Activated T-cell treated with anti-CD3 and anti-CD28 coated beads, Interleukin-2, amount 50 U/mL, for 24 hours (primary cell): ENCODE measurements at regions not wholly inside any gene's neighbourhood (a gene's known extent, or its start where the extent isn't known, plus 50 kb on each side); places are given as distances from the start of the nearest gene placed in this dataset.

ENCODE experiments used
- DNase-seq: peaks from one replicate; pipeline ENCODE4 v3.0.0-alpha.2; 2020
- H3K27ac Mint-ChIP-seq: 2 replicates; pipeline ENCODE4 v1.8.0; 2020; ENCODE audit warnings: mild to moderate bottlenecking, mixed read lengths
- H3K27me3 Mint-ChIP-seq: 2 replicates; pipeline ENCODE4 v1.8.0; 2020; ENCODE audit warnings: mixed read lengths
- H3K36me3 Mint-ChIP-seq: 2 replicates; pipeline ENCODE4 v1.8.0; 2020; ENCODE audit warnings: low read depth, mixed read lengths
- H3K4me1 Mint-ChIP-seq: 2 replicates; pipeline ENCODE4 v1.8.0; 2020; ENCODE audit warnings: low read depth, mixed read lengths
- H3K4me3 Mint-ChIP-seq: 2 replicates; pipeline ENCODE4 v1.8.0; 2020; ENCODE audit warnings: mild to moderate bottlenecking, moderate library complexity, mixed read lengths
- H3K9me3 Mint-ChIP-seq: 2 replicates; pipeline ENCODE4 v1.8.0; 2020; ENCODE audit warnings: mixed read lengths

GRCh38 chr13:50700664-50701305, 142.7 kb downstream of the DLEU7 start:
- Mint-ChIP-seq H3K27me3 (no peaks in the 10 kb centered on the region), H3K4me1 (no peaks in the 10 kb centered on the region), H3K36me3 (no peaks in the 10 kb centered on the region)

GRCh38 chr13:50701469-50701868, 142.0 kb downstream of the DLEU7 start:
- no peaks in the 10 kb centered on the region for H3K27me3 Mint-ChIP-seq

More at GRCh38 chr13:50700664-50701305, 142.7 kb downstream of the DLEU7 start:
- Mint-ChIP-seq H3K9me3 (no peaks in the 10 kb centered on the region), H3K4me3 (no peak overlapping the region), H3K27ac (no peak overlapping the region)
- DNase-seq, result no peak

GRCh38 chr13:50706505-50706904, 137.0 kb downstream of the DLEU7 start:
- H3K27me3 Mint-ChIP-seq, result no peaks in the 10 kb centered on the region
- H3K27ac Mint-ChIP-seq, result no peak overlapping the region
- DNase-seq, result no peak
- H3K36me3 Mint-ChIP-seq, result no peaks in the 10 kb centered on the region
- no peaks in the 10 kb centered on the region for H3K4me1 Mint-ChIP-seq
- no peaks in the 10 kb centered on the region for H3K9me3 Mint-ChIP-seq
- H3K4me3 Mint-ChIP-seq, result no peak overlapping the region

More at GRCh38 chr13:50701469-50701868, 142.0 kb downstream of the DLEU7 start:
- no peak for DNase-seq
- Mint-ChIP-seq H3K4me1 (no peaks in the 10 kb centered on the region), H3K4me3 (no peak overlapping the region), H3K36me3 (no peaks in the 10 kb centered on the region), H3K27ac (no peak overlapping the region), H3K9me3 (no peaks in the 10 kb centered on the region)

GRCh38 chr13:50707628-50708027, 135.9 kb downstream of the DLEU7 start:
- Mint-ChIP-seq H3K9me3 (no peaks in the 10 kb centered on the region), H3K27me3 (peaks cover 4% of the 10 kb centered on the region), H3K36me3 (no peaks in the 10 kb centered on the region), H3K27ac (no peak overlapping the region), H3K4me1 (no peaks in the 10 kb centered on the region), H3K4me3 (no peak overlapping the region)
- DNase-seq, result no peak

- Mint-ChIP-seq H3K9me3 (no peaks in the 10 kb centered on the region), H3K4me1 (peaks cover 5% of the 10 kb centered on the region), H3K4me3 (no peak overlapping the region), H3K27ac (no peak overlapping the region), H3K36me3 (no peaks in the 10 kb centered on the region), H3K27me3 (peaks cover 8% of the 10 kb centered on the region)
- no peak for DNase-seq
These were observed 135.0 kb downstream of the DLEU7 start for GRCh38 chr13:50708461-50708860.

GRCh38 chr13:50709058-50709457, 134.4 kb downstream of the DLEU7 start:
- peaks cover 11% of the 10 kb centered on the region for H3K4me1 Mint-ChIP-seq
- DNase-seq, result no peak

GRCh38 chr13:50711131-50711815, 132.2 kb downstream of the DLEU7 start:
- Mint-ChIP-seq H3K4me3 (no peak overlapping the region), H3K27me3 (peaks cover 8% of the 10 kb centered on the region), H3K4me1 (peaks cover 18% of the 10 kb centered on the region), H3K36me3 (no peaks in the 10 kb centered on the region), H3K27ac (no peak overlapping the region), H3K9me3 (no peaks in the 10 kb centered on the region)
- DNase-seq, result no peak

More at GRCh38 chr13:50709058-50709457, 134.4 kb downstream of the DLEU7 start:
- Mint-ChIP-seq H3K36me3 (no peaks in the 10 kb centered on the region), H3K9me3 (no peaks in the 10 kb centered on the region), H3K4me3 (no peak overlapping the region), H3K27me3 (peaks cover 8% of the 10 kb centered on the region), H3K27ac (no peak overlapping the region)

- Mint-ChIP-seq H3K9me3 (no peaks in the 10 kb centered on the region), H3K4me3 (no peak overlapping the region), H3K36me3 (no peaks in the 10 kb centered on the region), H3K27me3 (peaks cover 8% of the 10 kb centered on the region), H3K27ac (no peak overlapping the region), H3K4me1 (peaks cover 18% of the 10 kb centered on the region)
- no peak for DNase-seq
These were observed 131.5 kb downstream of the DLEU7 start for GRCh38 chr13:50711996-50712395.

GRCh38 chr13:50712456-50712855, 131.0 kb downstream of the DLEU7 start:
- H3K36me3 Mint-ChIP-seq, result no peaks in the 10 kb centered on the region
- H3K27ac Mint-ChIP-seq, result no peak overlapping the region
- peaks cover 8% of the 10 kb centered on the region for H3K27me3 Mint-ChIP-seq
- H3K4me1 Mint-ChIP-seq, result peaks cover 18% of the 10 kb centered on the region
- no peak overlapping the region for H3K4me3 Mint-ChIP-seq
- DNase-seq, result no peak
- H3K9me3 Mint-ChIP-seq, result no peaks in the 10 kb centered on the region

GRCh38 chr13:50712881-50713280, 130.6 kb downstream of the DLEU7 start:
- H3K27ac Mint-ChIP-seq, result no peak overlapping the region
- no peak overlapping the region for H3K4me3 Mint-ChIP-seq
- H3K36me3 Mint-ChIP-seq, result no peaks in the 10 kb centered on the region
- DNase-seq, result no peak
- no peaks in the 10 kb centered on the region for H3K9me3 Mint-ChIP-seq
- H3K4me1 Mint-ChIP-seq, result peaks cover 18% of the 10 kb centered on the region
- H3K27me3 Mint-ChIP-seq, result peaks cover 8% of the 10 kb centered on the region

- peaks cover 18% of the 10 kb centered on the region for H3K4me1 Mint-ChIP-seq
- no peak for DNase-seq
- peaks cover 8% of the 10 kb centered on the region for H3K27me3 Mint-ChIP-seq
- peak overlapping the region; percentile 16 for H3K4me3 Mint-ChIP-seq
- no peaks in the 10 kb centered on the region for H3K9me3 Mint-ChIP-seq
- H3K36me3 Mint-ChIP-seq, result no peaks in the 10 kb centered on the region
- H3K27ac Mint-ChIP-seq, result peak overlapping the region; percentile 41
These were observed 129.8 kb downstream of the DLEU7 start for GRCh38 chr13:50713523-50714248.

GRCh38 chr13:50714891-50715290, 128.6 kb downstream of the DLEU7 start:
- H3K9me3 Mint-ChIP-seq, result no peaks in the 10 kb centered on the region
- H3K36me3 Mint-ChIP-seq, result no peaks in the 10 kb centered on the region
- H3K27me3 Mint-ChIP-seq, result peaks cover 8% of the 10 kb centered on the region
- no peak overlapping the region for H3K4me3 Mint-ChIP-seq
- H3K4me1 Mint-ChIP-seq, result peaks cover 18% of the 10 kb centered on the region
- H3K27ac Mint-ChIP-seq, result no peak overlapping the region
- no peak for DNase-seq

- DNase-seq, result no peak
- Mint-ChIP-seq H3K36me3 (no peaks in the 10 kb centered on the region), H3K27me3 (peaks cover 8% of the 10 kb centered on the region), H3K4me1 (peaks cover 18% of the 10 kb centered on the region), H3K4me3 (no peak overlapping the region), H3K27ac (no peak overlapping the region), H3K9me3 (no peaks in the 10 kb centered on the region)
These were observed 127.9 kb downstream of the DLEU7 start for GRCh38 chr13:50715402-50716146.

GRCh38 chr13:50720861-50721671, 122.4 kb downstream of the DLEU7 start:
- no peak overlapping the region for H3K27ac Mint-ChIP-seq
- H3K9me3 Mint-ChIP-seq, result no peaks in the 10 kb centered on the region
- no peaks in the 10 kb centered on the region for H3K36me3 Mint-ChIP-seq

More at GRCh38 chr13:50720861-50721671, 122.4 kb downstream of the DLEU7 start:
- H3K27me3 Mint-ChIP-seq, result peaks cover 4% of the 10 kb centered on the region
- H3K4me1 Mint-ChIP-seq, result no peaks in the 10 kb centered on the region
- no peak for DNase-seq
- H3K4me3 Mint-ChIP-seq, result no peak overlapping the region
